ENCODE measurements at regions not wholly inside any gene's neighbourhood (a gene's known extent, or its start where the extent isn't known, plus 50 kb on each side); places are given as distances from the start of the nearest gene placed in this dataset.
"Not testable (repeated sequence)": the region's sequence is repeated elsewhere in the genome, so short reads cannot be mapped to it uniquely, and the experiment has no call there.

DNA sequence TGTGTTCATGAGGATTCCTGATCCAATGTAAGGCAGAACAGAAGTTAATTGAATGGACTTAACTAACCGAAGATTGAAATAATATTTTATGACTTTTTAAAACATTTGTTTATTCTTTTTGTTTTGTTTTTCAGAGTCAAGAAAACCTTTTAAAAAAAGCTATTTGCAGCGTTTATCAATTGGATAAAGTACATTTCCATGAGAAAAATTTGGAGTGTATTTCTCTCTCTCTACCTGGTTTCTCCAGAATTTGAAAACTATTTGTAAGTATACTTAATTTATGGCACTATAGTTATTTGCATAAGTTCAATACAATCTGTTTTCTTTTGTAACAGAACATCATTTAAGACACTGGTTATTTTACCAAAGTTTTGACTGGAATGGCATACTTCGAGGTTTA lies 208.0 kb upstream of the UBL3 start:
- CTCF ChIA-PET, result interaction anchor here (1.2 kb wide), 1 partner anchor 20 kb away, joined by 3 read pairs; no protein-coding TSS in a partner anchor
- POLR2A ChIA-PET, result no interaction called here
- DNase-seq (ENCODE audit: extremely low spot score), result no peak
- TF ChIP-seq, protein P1, sequence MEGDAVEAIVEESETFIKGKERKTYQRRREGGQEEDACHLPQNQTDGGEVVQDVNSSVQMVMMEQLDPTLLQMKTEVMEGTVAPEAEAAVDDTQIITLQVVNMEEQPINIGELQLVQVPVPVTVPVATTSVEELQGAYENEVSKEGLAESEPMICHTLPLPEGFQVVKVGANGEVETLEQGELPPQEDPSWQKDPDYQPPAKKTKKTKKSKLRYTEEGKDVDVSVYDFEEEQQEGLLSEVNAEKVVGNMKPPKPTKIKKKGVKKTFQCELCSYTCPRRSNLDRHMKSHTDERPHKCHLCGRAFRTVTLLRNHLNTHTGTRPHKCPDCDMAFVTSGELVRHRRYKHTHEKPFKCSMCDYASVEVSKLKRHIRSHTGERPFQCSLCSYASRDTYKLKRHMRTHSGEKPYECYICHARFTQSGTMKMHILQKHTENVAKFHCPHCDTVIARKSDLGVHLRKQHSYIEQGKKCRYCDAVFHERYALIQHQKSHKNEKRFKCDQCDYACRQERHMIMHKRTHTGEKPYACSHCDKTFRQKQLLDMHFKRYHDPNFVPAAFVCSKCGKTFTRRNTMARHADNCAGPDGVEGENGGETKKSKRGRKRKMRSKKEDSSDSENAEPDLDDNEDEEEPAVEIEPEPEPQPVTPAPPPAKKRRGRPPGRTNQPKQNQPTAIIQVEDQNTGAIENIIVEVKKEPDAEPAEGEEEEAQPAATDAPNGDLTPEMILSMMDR (IDR thresholded peaks at IDR 0.05; ENCODE audit: control extremely low read depth, extremely low read depth, low read depth, missing control alignments), result no peak

DNA sequence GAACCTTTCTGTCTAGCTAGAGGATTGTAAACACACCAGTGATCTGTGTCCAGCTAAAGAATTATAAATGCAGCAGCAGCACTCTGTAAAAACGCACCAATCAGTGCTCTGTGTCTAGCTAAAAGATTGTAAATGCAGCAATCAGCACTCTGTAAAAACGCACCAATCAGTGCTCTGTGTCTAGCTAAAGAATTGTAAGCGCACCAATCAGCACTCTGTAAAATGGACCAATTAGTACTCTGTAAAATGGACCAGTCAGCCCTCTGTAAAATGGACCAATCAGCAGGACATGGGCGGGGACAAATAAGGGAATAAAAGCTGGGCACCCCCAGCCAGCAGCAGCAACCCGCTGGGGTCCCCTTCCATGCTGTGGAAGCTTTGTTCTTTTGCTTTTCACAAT lies 204.1 kb upstream of the UBL3 start:
- POLR2A ChIA-PET, CTCF ChIA-PET: not testable (repeated sequence)

DNA sequence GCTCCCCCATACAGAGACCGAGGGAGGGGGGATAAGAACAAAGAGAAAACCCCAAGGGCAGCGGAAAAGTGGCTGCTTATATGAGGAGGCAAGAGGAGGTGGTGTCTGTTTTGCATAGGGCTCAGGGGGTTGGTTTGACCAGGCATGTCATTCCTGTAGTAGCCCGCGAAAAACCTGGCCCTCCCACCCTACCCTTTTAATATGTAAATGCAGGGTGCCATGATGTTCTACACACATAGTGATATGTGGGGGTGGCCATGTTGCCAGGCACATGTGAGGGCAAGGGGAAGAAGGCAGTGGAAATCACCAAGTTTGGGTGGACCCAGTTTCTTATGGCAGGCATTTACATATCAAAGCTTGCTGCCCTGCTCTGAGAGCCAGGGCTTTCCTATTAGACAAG lies 203.5 kb upstream of the UBL3 start:
- DNase-seq (ENCODE audit: extremely low spot score), result no peak
- TF ChIP-seq, protein P1 (IDR thresholded peaks at IDR 0.05; ENCODE audit: control extremely low read depth, extremely low read depth, low read depth, missing control alignments), result no peak
- POLR2A ChIA-PET, result no interaction called here
- CTCF ChIA-PET, result interaction anchor here (0.9 kb wide), 1 partner anchor 19 kb away, joined by 3 read pairs; no protein-coding TSS in a partner anchor

More for the DNA sequence above, 204.1 kb upstream of the UBL3 start:
- DNase-seq (ENCODE audit: extremely low spot score), result not testable (repeated sequence)

DNA sequence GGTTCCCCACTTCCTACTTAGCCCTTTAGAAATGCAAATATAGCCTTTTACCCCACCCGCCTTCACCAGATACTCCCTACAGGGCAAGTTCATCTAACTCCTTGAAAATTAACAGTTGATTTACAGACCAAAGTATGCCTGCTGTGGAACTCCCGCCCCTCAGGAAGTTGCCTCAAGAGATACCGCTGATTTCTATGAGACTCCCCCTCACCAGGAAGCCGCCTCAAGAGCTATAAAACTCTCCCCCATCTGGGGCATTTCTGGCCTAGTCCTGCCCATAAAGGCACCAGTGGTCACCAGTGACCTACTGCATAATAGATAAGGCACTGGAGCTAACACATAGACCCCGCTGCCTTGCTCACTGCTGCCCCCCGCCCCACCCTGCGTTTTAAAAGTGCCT lies 201.7 kb upstream of the UBL3 start:
- ChIA-PET POLR2A (no interaction called here), CTCF (no interaction called here)
- no peak for DNase-seq (ENCODE audit: extremely low spot score)
- TF ChIP-seq, protein P1 (IDR thresholded peaks at IDR 0.05; ENCODE audit: control extremely low read depth, extremely low read depth, low read depth, missing control alignments), result no peak

DNA sequence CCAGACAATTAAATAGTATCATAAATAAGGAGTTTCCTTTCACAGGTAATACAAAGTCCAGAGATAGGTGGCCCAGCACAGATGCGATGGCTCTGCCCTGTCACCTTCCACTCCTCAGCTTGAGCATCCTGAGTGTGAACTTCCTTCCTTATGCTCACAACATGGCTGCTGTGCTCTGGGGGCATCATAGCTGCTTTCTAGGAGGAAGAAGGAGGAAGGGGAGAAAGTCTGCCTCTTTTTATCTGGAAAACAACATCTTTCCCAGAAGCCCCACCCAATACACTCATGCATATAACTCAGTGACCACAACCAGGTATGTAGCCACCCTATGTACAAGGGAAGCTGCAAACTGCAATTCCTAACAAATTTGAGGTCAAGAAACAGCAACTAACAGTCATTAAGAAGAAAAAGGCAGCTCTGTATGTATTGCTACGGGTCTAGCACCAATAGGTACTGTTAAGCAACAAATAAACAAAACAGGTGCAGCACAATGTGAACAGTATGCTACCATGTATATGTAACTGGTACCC lies 201.2 kb upstream of the UBL3 start:
- CTCF ChIA-PET, result no interaction called here
- TF ChIP-seq, protein P1 (IDR thresholded peaks at IDR 0.05; ENCODE audit: control extremely low read depth, extremely low read depth, low read depth, missing control alignments), result no peak
- POLR2A ChIA-PET, result no interaction called here
- DNase-seq (ENCODE audit: extremely low spot score), result no peak

DNA sequence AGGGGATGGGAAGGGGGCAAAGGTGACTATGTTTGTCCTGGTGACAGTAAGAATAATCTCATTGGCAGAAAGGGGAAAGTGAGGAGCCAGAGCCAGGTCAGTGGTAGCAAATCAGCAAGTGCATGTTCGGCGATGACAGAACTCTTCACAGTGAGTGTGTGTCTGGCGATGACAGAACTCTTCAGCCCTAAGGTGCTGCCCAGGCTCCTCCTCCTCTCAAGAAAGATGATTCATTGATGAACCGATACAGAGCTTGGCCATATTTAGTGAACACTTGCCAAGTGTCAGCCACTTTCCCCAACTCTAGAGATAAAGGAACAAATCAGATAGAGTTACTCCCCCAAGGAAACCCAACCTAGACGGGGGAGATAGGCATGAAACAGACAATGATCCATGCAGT lies 199.3 kb upstream of the UBL3 start:
- TF ChIP-seq, protein P1 (IDR thresholded peaks at IDR 0.05; ENCODE audit: control extremely low read depth, extremely low read depth, low read depth, missing control alignments), result no peak
- ChIA-PET POLR2A (no interaction called here), CTCF (no interaction called here)
- no peak for DNase-seq (ENCODE audit: extremely low spot score)

DNA sequence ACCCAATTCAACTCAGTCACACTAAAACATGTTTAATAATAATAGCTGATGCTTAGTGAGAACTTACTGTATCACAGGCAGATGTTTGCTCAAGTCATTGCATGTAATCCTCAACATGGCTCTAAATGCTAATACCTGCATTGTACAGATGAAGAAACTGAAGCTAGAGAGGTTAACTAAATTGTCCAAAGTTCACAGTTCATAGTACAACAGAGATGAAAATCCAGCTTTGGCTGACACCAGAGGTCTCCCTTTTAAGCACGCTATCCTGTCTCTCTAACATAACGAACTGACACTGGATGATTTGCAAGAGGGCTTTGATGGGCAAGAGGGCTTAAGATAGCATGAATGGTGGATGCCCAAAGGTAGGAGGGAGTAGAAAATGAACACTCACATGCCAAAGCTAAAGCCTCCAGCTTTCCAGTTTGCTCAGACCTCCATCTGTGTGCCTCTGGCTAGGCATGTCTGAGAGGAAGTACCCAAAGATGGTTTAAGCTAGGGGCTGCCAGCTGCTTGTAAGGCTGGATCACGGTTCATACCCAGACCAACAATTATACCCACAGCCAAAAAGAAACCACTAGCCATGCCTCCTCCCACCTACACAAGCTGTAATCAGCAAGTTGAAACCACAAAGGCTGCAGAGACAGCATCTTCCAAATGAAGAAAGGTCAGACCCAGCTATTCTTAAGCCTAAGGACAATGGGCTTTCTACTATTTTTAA lies 196.9 kb upstream of the UBL3 start:
- POLR2A ChIA-PET, result no interaction called here
- TF ChIP-seq, protein P1 (IDR thresholded peaks at IDR 0.05; ENCODE audit: control extremely low read depth, extremely low read depth, low read depth, missing control alignments), result no peak
- DNase-seq (ENCODE audit: extremely low spot score), result no peak
- CTCF ChIA-PET, result interaction anchor here (0.7 to 1.6 kb wide), 6 partner anchors 8 to 276 kb away, joined by 3 to 4 read pairs (median 3); no protein-coding TSS in a partner anchor
